GM12874 (cell line): ENCODE measurements at regions not wholly inside any gene's neighbourhood (a gene's known extent, or its start where the extent isn't known, plus 50 kb on each side); places are given as distances from the start of the nearest gene placed in this dataset.

ENCODE experiments used
- CTCF ChIP-seq: IDR thresholded peaks from 2 replicates; pipeline ENCODE4 v1.5.1; 2011; ENCODE audit warnings: low read depth, mild to moderate bottlenecking, control low read depth, low read length, moderate library complexity; ENCODE audit not compliant: insufficient read depth

GRCh38 chr3:13167064-13167743 lies 94.0 kb upstream of the IQSEC1 start:
- TF ChIP-seq CTCF: no peak

GRCh38 chr3:13166243-13167063 lies 93.2 kb upstream of the IQSEC1 start:
- TF ChIP-seq CTCF: no peak

- TF ChIP-seq CTCF: no peak
Observed at GRCh38 chr3:13165576-13165975, 92.3 kb upstream of the IQSEC1 start.

- no peak for TF ChIP-seq CTCF
Observed at GRCh38 chr3:13164893-13165492, 91.8 kb upstream of the IQSEC1 start.

- no peak for TF ChIP-seq CTCF
Observed at GRCh38 chr3:13163848-13164382, 90.7 kb upstream of the IQSEC1 start.

- TF ChIP-seq CTCF: no peak
Observed at GRCh38 chr3:13162549-13163320, 89.5 kb upstream of the IQSEC1 start.
